OCI-LY1 (cell line): ENCODE measurements at regions not wholly inside any gene's neighbourhood (a gene's known extent, or its start where the extent isn't known, plus 50 kb on each side); places are given as distances from the start of the nearest gene placed in this dataset.

Source experiments
- H2AFZ ChIP-seq: fragments of 200-600 bp; sonication (generic), shearing (Covaris generic); 2 replicates; pipeline ENCODE4 v1.6.0; 2014; ENCODE audit warnings: antibody characterized with exemption, mild to moderate bottlenecking, low read length
- H3F3A ChIP-seq: fragments of 200-600 bp; sonication (generic), shearing (Covaris generic); 2 replicates; pipeline ENCODE4 v1.6.0; 2014; ENCODE audit warnings: mild to moderate bottlenecking, antibody characterized with exemption, low read length, moderate library complexity; ENCODE audit not compliant: insufficient read depth
- H3K27ac ChIP-seq: fragments of 200-600 bp; sonication (generic); 2 replicates; pipeline ENCODE4 v1.5.1; 2014; ENCODE audit warnings: low read length, mixed run types, mild to moderate bottlenecking, low read depth; ENCODE audit not compliant: poor library complexity, severe bottlenecking
- H3K27me3 ChIP-seq: fragments of 200-600 bp; sonication (generic); 2 replicates; pipeline ENCODE4 v1.6.0; 2014; ENCODE audit warnings: antibody characterized with exemption, mild to moderate bottlenecking, low read length, moderate library complexity; ENCODE audit not compliant: insufficient read depth
- H3K36me3 ChIP-seq: fragments of 200-600 bp; sonication (generic); 2 replicates; pipeline ENCODE4 v1.6.1; 2014; ENCODE audit warnings: mild to moderate bottlenecking, antibody characterized with exemption, low read length, moderate library complexity, mixed read lengths; ENCODE audit not compliant: insufficient read depth
- H3K4me1 ChIP-seq: fragments of 200-600 bp; sonication (generic); 2 replicates; pipeline ENCODE4 v1.5.1; 2014; ENCODE audit warnings: mild to moderate bottlenecking, low read length, moderate library complexity; ENCODE audit not compliant: insufficient read depth, severe bottlenecking
- H3K4me2 ChIP-seq: fragments of 200-600 bp; sonication (generic), shearing (Covaris generic); 2 replicates; pipeline ENCODE4 v1.6.1; 2014; ENCODE audit warnings: low read length
- H3K4me3 ChIP-seq: fragments of 200-600 bp; sonication (generic); 2 replicates; pipeline ENCODE4 v1.5.1; 2014; ENCODE audit warnings: low read length, low read depth, mild to moderate bottlenecking, mixed read lengths; ENCODE audit not compliant: poor library complexity, severe bottlenecking
- H3K79me2 ChIP-seq: fragments of 200-600 bp; shearing (Covaris generic); 2 replicates; pipeline ENCODE4 v1.6.1; 2016; ENCODE audit warnings: mixed run types, low read length, mixed read lengths; ENCODE audit not compliant: insufficient read depth
- H3K9ac ChIP-seq: fragments of 200-600 bp; sonication (generic), shearing (Covaris generic); 2 replicates; pipeline ENCODE4 v1.6.1; 2014; ENCODE audit warnings: mild to moderate bottlenecking, low read length, mixed read lengths
- H3K9me2 ChIP-seq: fragments of 200-600 bp; sonication (generic), shearing (Covaris generic); 2 replicates; pipeline ENCODE4 v1.6.1; 2014; ENCODE audit warnings: low read depth, mild to moderate bottlenecking, low read length, mixed read lengths
- H3K9me3 ChIP-seq: fragments of 200-600 bp; shearing (Covaris generic); 2 replicates; pipeline ENCODE4 v1.6.1; 2014; ENCODE audit warnings: low read length, mixed read lengths
- H4K20me1 ChIP-seq: fragments of 200-600 bp; sonication (generic), shearing (Covaris generic); 2 replicates; pipeline ENCODE4 v1.6.0; 2016; ENCODE audit warnings: mild to moderate bottlenecking, low read length; ENCODE audit not compliant: insufficient read depth
- EZH2 ChIP-seq: fragments of 200-600 bp; sonication (generic), shearing (Covaris generic); IDR thresholded peaks from 2 replicates; pipeline ENCODE4 v1.8.0; 2017; ENCODE audit warnings: borderline replicate concordance, mixed run types, mild to moderate bottlenecking, antibody characterized with exemption, low read length, moderate library complexity, mixed read lengths
- TF ChIP-seq, protein P1 (sequence below): fragments of 200-600 bp; sonication (generic), shearing (Covaris generic); IDR thresholded peaks from 2 replicates; pipeline ENCODE4 v1.5.1; 2017; ENCODE audit warnings: mild to moderate bottlenecking, antibody characterized with exemption, low read length, moderate library complexity, mixed read lengths

GRCh38 chr5:21085791-21086190 lies 1097.8 kb upstream of the CDH18 start:
- TF ChIP-seq EZH2 = no peak
- TF ChIP-seq, protein P1, sequence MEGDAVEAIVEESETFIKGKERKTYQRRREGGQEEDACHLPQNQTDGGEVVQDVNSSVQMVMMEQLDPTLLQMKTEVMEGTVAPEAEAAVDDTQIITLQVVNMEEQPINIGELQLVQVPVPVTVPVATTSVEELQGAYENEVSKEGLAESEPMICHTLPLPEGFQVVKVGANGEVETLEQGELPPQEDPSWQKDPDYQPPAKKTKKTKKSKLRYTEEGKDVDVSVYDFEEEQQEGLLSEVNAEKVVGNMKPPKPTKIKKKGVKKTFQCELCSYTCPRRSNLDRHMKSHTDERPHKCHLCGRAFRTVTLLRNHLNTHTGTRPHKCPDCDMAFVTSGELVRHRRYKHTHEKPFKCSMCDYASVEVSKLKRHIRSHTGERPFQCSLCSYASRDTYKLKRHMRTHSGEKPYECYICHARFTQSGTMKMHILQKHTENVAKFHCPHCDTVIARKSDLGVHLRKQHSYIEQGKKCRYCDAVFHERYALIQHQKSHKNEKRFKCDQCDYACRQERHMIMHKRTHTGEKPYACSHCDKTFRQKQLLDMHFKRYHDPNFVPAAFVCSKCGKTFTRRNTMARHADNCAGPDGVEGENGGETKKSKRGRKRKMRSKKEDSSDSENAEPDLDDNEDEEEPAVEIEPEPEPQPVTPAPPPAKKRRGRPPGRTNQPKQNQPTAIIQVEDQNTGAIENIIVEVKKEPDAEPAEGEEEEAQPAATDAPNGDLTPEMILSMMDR = no peak

GRCh38 chr5:21071986-21072385 lies 1084.0 kb upstream of the CDH18 start:
- Histone ChIP-seq H3K27me3 (no peaks in the 10 kb centered on the region), H3K4me2 (no peak overlapping the region), H3F3A (no peaks in the 10 kb centered on the region), H3K27ac (no peak overlapping the region), H3K9me3 (no peaks in the 10 kb centered on the region), H3K4me3 (no peak overlapping the region), H3K4me1 (peaks cover 4% of the 10 kb centered on the region), H3K9ac (no peak overlapping the region), H4K20me1 (no peaks in the 10 kb centered on the region), H3K79me2 (no peaks in the 10 kb centered on the region), H3K36me3 (no peaks in the 10 kb centered on the region), H2AFZ (no peak overlapping the region), H3K9me2 (no peaks in the 10 kb centered on the region)
- TF ChIP-seq, protein P1 = no peak
- TF ChIP-seq EZH2 = no peak

More at GRCh38 chr5:21085791-21086190, 1097.8 kb upstream of the CDH18 start:
- Histone ChIP-seq H3K9me2 (no peaks in the 10 kb centered on the region), H3K27ac (no peak overlapping the region), H3K9ac (no peak overlapping the region), H3K4me3 (no peak overlapping the region), H2AFZ (no peak overlapping the region), H3K79me2 (no peaks in the 10 kb centered on the region), H3K4me2 (no peak overlapping the region), H4K20me1 (no peaks in the 10 kb centered on the region), H3F3A (no peaks in the 10 kb centered on the region), H3K4me1 (no peaks in the 10 kb centered on the region), H3K36me3 (no peaks in the 10 kb centered on the region), H3K9me3 (no peaks in the 10 kb centered on the region), H3K27me3 (no peaks in the 10 kb centered on the region)

DNA sequence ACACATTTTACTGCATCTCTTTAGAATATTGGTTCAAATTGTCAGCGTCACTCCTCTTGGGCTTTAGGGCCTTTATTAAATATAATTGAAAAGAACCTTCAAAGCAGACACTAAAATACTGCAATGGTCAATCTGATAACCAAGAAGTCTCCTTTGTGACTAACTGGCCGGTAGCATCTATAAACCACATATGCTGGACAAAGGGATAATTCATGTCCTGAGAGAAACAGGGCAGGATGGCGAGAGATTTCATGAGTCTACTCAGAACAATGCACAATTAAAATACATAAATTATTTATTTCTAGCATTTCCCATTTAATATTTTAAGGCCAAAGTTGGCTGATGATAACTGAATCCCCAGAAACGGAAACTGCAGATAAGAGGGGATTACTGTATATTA lies 1083.4 kb upstream of the CDH18 start:
- no peak overlapping the region for H3K27ac ChIP-seq
- H3K4me3 ChIP-seq = no peak overlapping the region
- no peaks in the 10 kb centered on the region for H3K27me3 ChIP-seq
- peaks cover 4% of the 10 kb centered on the region for H3K4me1 ChIP-seq
- no peak overlapping the region for H2AFZ ChIP-seq
- no peaks in the 10 kb centered on the region for H4K20me1 ChIP-seq
- no peak overlapping the region for H3K4me2 ChIP-seq
- no peaks in the 10 kb centered on the region for H3F3A ChIP-seq
- TF ChIP-seq, protein P1 = no peak
- no peak for TF ChIP-seq EZH2
- H3K9me2 ChIP-seq = no peaks in the 10 kb centered on the region
- H3K9me3 ChIP-seq = no peaks in the 10 kb centered on the region
- H3K36me3 ChIP-seq = no peaks in the 10 kb centered on the region
- H3K79me2 ChIP-seq = no peaks in the 10 kb centered on the region
- H3K9ac ChIP-seq = no peak overlapping the region
